HK-2 (cell line): ENCODE measurements at regions not wholly inside any gene's neighbourhood (a gene's known extent, or its start where the extent isn't known, plus 50 kb on each side); places are given as distances from the start of the nearest gene placed in this dataset.
A peak's percentile ranks its signal among the peaks of the same experiment; 100 is the strongest.
"Not testable (repeated sequence)": the region's sequence is repeated elsewhere in the genome, so short reads cannot be mapped to it uniquely, and the experiment has no call there.

Experiments
- DNase-seq: peaks from one replicate; pipeline ENCODE4 v3.0.0-alpha.2; 2018; ENCODE audit not compliant: unreplicated experiment

- DNase-seq = no peak
These were observed 631.4 kb upstream of the LUZP2 start for GRCh38 chr11:23865341-23865975.

GRCh38 chr11:23866641-23867040 lies 630.2 kb upstream of the LUZP2 start:
- no peak for DNase-seq

GRCh38 chr11:23869671-23870070 lies 627.2 kb upstream of the LUZP2 start:
- DNase-seq = no peak

GRCh38 chr11:23873406-23873805 lies 623.4 kb upstream of the LUZP2 start:
- DNase-seq = no peak

GRCh38 chr11:23875176-23875850 lies 621.5 kb upstream of the LUZP2 start:
- DNase-seq = no peak

- not testable (repeated sequence) for DNase-seq
These were observed 613.3 kb upstream of the LUZP2 start for GRCh38 chr11:23883426-23884048.

GRCh38 chr11:23884341-23884740 lies 612.5 kb upstream of the LUZP2 start:
- no peak for DNase-seq

GRCh38 chr11:23885801-23886200 lies 611.1 kb upstream of the LUZP2 start:
- no peak for DNase-seq

GRCh38 chr11:23887122-23887521 lies 609.7 kb upstream of the LUZP2 start:
- DNase-seq = not testable (repeated sequence)

- DNase-seq = no peak
These were observed 603.7 kb upstream of the LUZP2 start for GRCh38 chr11:23893126-23893525.

- no peak for DNase-seq
These were observed 599.2 kb upstream of the LUZP2 start for GRCh38 chr11:23897453-23898286.

GRCh38 chr11:23903044-23903704 lies 593.7 kb upstream of the LUZP2 start:
- peak; percentile 14 for DNase-seq

- no peak for DNase-seq
These were observed 577.4 kb upstream of the LUZP2 start for GRCh38 chr11:23919455-23919854.

- DNase-seq = no peak
These were observed 573.5 kb upstream of the LUZP2 start for GRCh38 chr11:23923357-23923756.

GRCh38 chr11:23924226-23924625 lies 572.6 kb upstream of the LUZP2 start:
- DNase-seq = no peak

- no peak for DNase-seq
These were observed 565.4 kb upstream of the LUZP2 start for GRCh38 chr11:23931443-23931842.

- DNase-seq = no peak
These were observed 564.4 kb upstream of the LUZP2 start for GRCh38 chr11:23932485-23932898.

GRCh38 chr11:23933721-23934120 lies 563.1 kb upstream of the LUZP2 start:
- DNase-seq = no peak

GRCh38 chr11:23934671-23935270 lies 562.1 kb upstream of the LUZP2 start:
- DNase-seq = not testable (repeated sequence)

- DNase-seq = not testable (repeated sequence)
These were observed 554.6 kb upstream of the LUZP2 start for GRCh38 chr11:23942117-23942815.

GRCh38 chr11:23944923-23945322 lies 551.9 kb upstream of the LUZP2 start:
- no peak for DNase-seq
